A549 (cell line): ENCODE measurements at regions not wholly inside any gene's neighbourhood (a gene's known extent, or its start where the extent isn't known, plus 50 kb on each side); places are given as distances from the start of the nearest gene placed in this dataset.
A peak's percentile ranks its signal among the peaks of the same experiment; 100 is the strongest.
"Not testable (repeated sequence)": the region's sequence is repeated elsewhere in the genome, so short reads cannot be mapped to it uniquely, and the experiment has no call there.

Source experiments
- ATAC-seq, 2 experiments: fragments of 200-7000 bp in 1 of 2; fragments of >200 bp in 1 of 2; cut with Nextera tagmentation in 1 of 2; cut with Tn5 transposase in 1 of 2; 3 replicates each; pipeline versions ENCODE4 v1.8.0 to v1.9.1; 2018 to 2020; ENCODE audit warnings: mild to moderate bottlenecking in 1 of 2, moderate library complexity in 1 of 2
- CTCF ChIA-PET: fragments of 300-600 bp; sonication (Branson Sonifier 250); formaldehyde crosslinking; extraction: SDS; loops from one replicate; lab custom pipeline; 2021; ENCODE audit warnings: antibody characterized with exemption, inconsistent platforms; lab: Yijun Ruan, JAX
- POLR2A ChIA-PET: fragments of 350-600 bp; formaldehyde crosslinking; extraction: SDS; loops from one replicate; lab custom pipeline; 2021; ENCODE audit warnings: antibody characterized with exemption, inconsistent platforms; lab: Yijun Ruan, JAX
- DNase-seq, 2 experiments: peaks; one replicate each; pipeline versions ENCODE4 v3.0.0 to v3.0.0-alpha.2; 2011 to 2016; ENCODE audit warnings: low read depth in 1 of 2, low spot score in 1 of 2
- FAIRE-seq: peaks from 2 replicates; lab custom pipeline; 2011; peaks lifted over from hg19 to GRCh38; lab: Jason Lieb, UNC
- H3K27ac ChIP-seq, 2 experiments: fragments of >200 bp; sonication (Bioruptor Twin); formaldehyde crosslinking; 3 replicates each; pipeline ENCODE4 v1.5.1; 2016 to 2017
- H3K4me1 ChIP-seq: fragments of >200 bp; sonication (Bioruptor Twin); formaldehyde crosslinking; 3 replicates; pipeline ENCODE4 v1.6.1; 2016
- H3K4me2 ChIP-seq: fragments of >200 bp; sonication (Bioruptor Twin); formaldehyde crosslinking; 3 replicates; pipeline ENCODE4 v1.6.1; 2016
- H3K4me3 ChIP-seq: fragments of >200 bp; sonication (Bioruptor Twin); formaldehyde crosslinking; 3 replicates; pipeline ENCODE4 v1.5.1; 2016
- H3K9me3 ChIP-seq: fragments of >200 bp; sonication (Bioruptor Twin); formaldehyde crosslinking; 3 replicates; pipeline ENCODE4 v1.6.1; 2016
- ATOH8 ChIP-seq: fragments of 250-450 bp; sonication (Bioruptor Pico); IDR thresholded peaks from 2 replicates; pipeline ENCODE4 v1.5.0; 2020; ENCODE audit warnings: low read depth, mild to moderate bottlenecking, moderate library complexity
- CEBPB ChIP-seq, 2 experiments: fragments of >200 bp in 1 of 2; sonication (Bioruptor Twin) in 1 of 2; formaldehyde crosslinking in 1 of 2; IDR thresholded peaks; 2 replicates each; pipeline ENCODE4 v1.6.1; 2012 to 2016
- CHD2 ChIP-seq: fragments of 150-350 bp; IDR thresholded peaks from 2 replicates; pipeline ENCODE4 v1.6.1; 2014; ENCODE audit warnings: low read length; ENCODE audit not compliant: partially characterized antibody
- EHF ChIP-seq: fragments of 250-450 bp; sonication (Bioruptor Pico); IDR thresholded peaks from 2 replicates; pipeline ENCODE4 v1.5.0; 2020; ENCODE audit warnings: mild to moderate bottlenecking
- ELK1 ChIP-seq: fragments of 150-350 bp; IDR thresholded peaks from 2 replicates; pipeline ENCODE4 v1.6.1; 2014; ENCODE audit warnings: low read depth, mild to moderate bottlenecking, low read length
- FOSL2 ChIP-seq, 2 experiments: fragments of 450-650 bp in 1 of 2; fragments of >200 bp in 1 of 2; sonication (Bioruptor Twin) in 1 of 2; formaldehyde crosslinking; IDR thresholded peaks; 2 replicates each; pipeline versions ENCODE4 v1.5.0 to v1.6.1; 2016 to 2020; ENCODE audit warnings: mild to moderate bottlenecking in 1 of 2, moderate library complexity in 1 of 2
- HES2 ChIP-seq: fragments of >200 bp; sonication (Bioruptor Twin); formaldehyde crosslinking; IDR thresholded peaks from 2 replicates; pipeline ENCODE4 v1.6.1; 2016
- HOXB13 ChIP-seq: fragments of 250-450 bp; sonication (Bioruptor Pico); IDR thresholded peaks from 2 replicates; pipeline ENCODE4 v1.5.0; 2020; ENCODE audit warnings: low read depth, mild to moderate bottlenecking, moderate library complexity
- HOXB5 ChIP-seq: fragments of 250-450 bp; sonication (Bioruptor Pico); IDR thresholded peaks from 2 replicates; pipeline ENCODE4 v1.5.0; 2020; ENCODE audit warnings: mild to moderate bottlenecking, moderate library complexity
- JUNB ChIP-seq: fragments of >200 bp; sonication (Bioruptor Twin); formaldehyde crosslinking; IDR thresholded peaks from 2 replicates; pipeline ENCODE4 v1.6.1; 2016
- MAFK ChIP-seq: fragments of 450-650 bp; IDR thresholded peaks from 2 replicates; pipeline ENCODE4 v1.6.1; 2014; ENCODE audit not compliant: partially characterized antibody
- MAX ChIP-seq: IDR thresholded peaks from 2 replicates; pipeline ENCODE4 v1.6.1; 2012
- MAZ ChIP-seq: fragments of 150-350 bp; IDR thresholded peaks from 2 replicates; pipeline ENCODE4 v1.6.1; 2014; ENCODE audit warnings: antibody characterized with exemption, low read depth, low read length, borderline replicate concordance
- NR3C1 ChIP-seq: fragments of >200 bp; sonication (Bioruptor Twin); formaldehyde crosslinking; IDR thresholded peaks from 3 replicates; pipeline ENCODE4 v1.6.1; 2017
- POLR2A ChIP-seq: IDR thresholded peaks from 2 replicates; pipeline ENCODE4 v1.6.1; 2012; ENCODE audit warnings: mild to moderate bottlenecking, low read length
- RAD21 ChIP-seq, 2 experiments: fragments of >200 bp in 1 of 2; sonication (Bioruptor Twin) in 1 of 2; formaldehyde crosslinking in 1 of 2; IDR thresholded peaks in 1 of 2; conservative IDR thresholded peaks in 1 of 2; 2 replicates in 1 of 2; 3 replicates in 1 of 2; pipeline ENCODE4 v1.6.1; 2012 to 2018; ENCODE audit warnings: inconsistent platforms in 1 of 2
- RARB ChIP-seq: fragments of 250-450 bp; sonication (Bioruptor Pico); IDR thresholded peaks from 2 replicates; pipeline ENCODE4 v1.8.0; 2021; ENCODE audit warnings: mild to moderate bottlenecking, moderate library complexity
- SMC3 ChIP-seq: fragments of >200 bp; sonication (Bioruptor Twin); formaldehyde crosslinking; IDR thresholded peaks from 3 replicates; pipeline ENCODE4 v1.6.1; 2018; ENCODE audit warnings: inconsistent platforms
- SREBF2 ChIP-seq: fragments of 450-650 bp; IDR thresholded peaks from 2 replicates; pipeline ENCODE4 v1.6.1; 2014; ENCODE audit warnings: mild to moderate bottlenecking, moderate library complexity
- ZSCAN20 ChIP-seq: fragments of 250-450 bp; sonication (Bioruptor Pico); IDR thresholded peaks from 2 replicates; pipeline ENCODE4 v1.8.0; 2022; ENCODE audit warnings: mild to moderate bottlenecking, moderate library complexity
- WGBS: methylation state at CpG from one replicate; pipeline ENCODE4 v1.1.6; 2017; ENCODE audit errors: missing lambda C conversion rate; 5-methylcytosine and 5-hydroxymethylcytosine counted together

GRCh38 chr14:36420149-36420687, 99.8 kb upstream of the MBIP start:
- Histone ChIP-seq H3K4me1 (no peaks in the 10 kb centered on the region), H3K4me2 (no peak overlapping the region), H3K4me3 (no peak overlapping the region), H3K27ac (no peak overlapping the region), H3K9me3 (no peaks in the 10 kb centered on the region)
- ATAC-seq (no peak), FAIRE-seq (no peak), DNase-seq (no peak)
- POLR2A ChIA-PET: no interaction called here
- 44% methylated on average over 4 of the region's 4 CpGs for WGBS
- no peak for TF ChIP-seq HOXB13
- TF ChIP-seq HES2: no peak
- TF ChIP-seq FOSL2 (IDR thresholded peaks at IDR 0.05): no peak
- no peak for TF ChIP-seq FOSL2 (CRISPR knock-in tag; IDR thresholded peaks at IDR 0.05)
- TF ChIP-seq JUNB: no peak
- no peak for TF ChIP-seq MAFK
- TF ChIP-seq HOXB5 (CRISPR knock-in tag): no peak
- TF ChIP-seq NR3C1: no peak
- TF ChIP-seq RARB (CRISPR knock-in tag): no peak
- TF ChIP-seq ZSCAN20: no peak
- CTCF ChIA-PET: no interaction called here

GRCh38 chr14:36418937-36419336, 98.5 kb upstream of the MBIP start:
- TF ChIP-seq POLR2A (no peak), CEBPB (IDR thresholded peaks at IDR 0.05) (no peak), FOSL2 (IDR thresholded peaks at IDR 0.05) (no peak), FOSL2 (CRISPR knock-in tag; IDR thresholded peaks at IDR 0.05) (no peak), CHD2 (no peak), EHF (CRISPR knock-in tag) (no peak), RAD21 (conservative IDR thresholded peaks at IDR 0.05 in 1 of 2, IDR thresholded peaks at IDR 0.05 in 1 of 2) (no peak), MAX (no peak), MAZ (no peak), ZSCAN20 (no peak), MAFK (no peak), JUNB (no peak)
- FAIRE-seq (no peak), DNase-seq (no peak), ATAC-seq (no peak)
- H3K4me1 ChIP-seq: no peaks in the 10 kb centered on the region
- no peak overlapping the region for H3K4me3 ChIP-seq
- CTCF ChIA-PET: no interaction called here
- POLR2A ChIA-PET: no interaction called here
- H3K9me3 ChIP-seq: no peaks in the 10 kb centered on the region
- H3K4me2 ChIP-seq: no peak overlapping the region
- no peak overlapping the region for H3K27ac ChIP-seq

- CTCF ChIA-PET, ATAC-seq, POLR2A ChIA-PET, H3K4me3 ChIP-seq, H3K4me2 ChIP-seq, FAIRE-seq, H3K27ac ChIP-seq, H3K9me3 ChIP-seq, H3K4me1 ChIP-seq, DNase-seq: not testable (repeated sequence)
- 46% methylated on average over 13 of the region's 17 CpGs for WGBS
Measured at GRCh38 chr14:36411951-36412350, 91.5 kb upstream of the MBIP start.

GRCh38 chr14:36408388-36408787, 88.0 kb upstream of the MBIP start:
- H3K4me3 ChIP-seq: no peak overlapping the region
- no peak overlapping the region for H3K4me2 ChIP-seq
- ATAC-seq: no peak
- DNase-seq: peak in 1 of 2 experiments; percentile 4
- H3K9me3 ChIP-seq: no peaks in the 10 kb centered on the region
- no peaks in the 10 kb centered on the region for H3K4me1 ChIP-seq
- no peak overlapping the region for H3K27ac ChIP-seq
- ChIA-PET POLR2A (no interaction called here), CTCF (interaction anchor here (0.9 kb wide), 2 partner anchors 16 to 339 kb away, joined by 3 read pairs; no protein-coding TSS in a partner anchor)
- 2% methylated on average over 3 of the region's 3 CpGs for WGBS
- no peak for FAIRE-seq
- TF ChIP-seq SMC3: no peak
- TF ChIP-seq ATOH8 (CRISPR knock-in tag): no peak
- no peak for TF ChIP-seq SREBF2
- no peak for TF ChIP-seq ELK1
